Lower leg skin (tissue), 3 donors: ENCODE measurements at regions not wholly inside any gene's neighbourhood (a gene's known extent, or its start where the extent isn't known, plus 50 kb on each side); places are given as distances from the start of the nearest gene placed in this dataset.

ENCODE experiments used
- POLR2A ChIP-seq, 2 donors: fragments of 450-650 bp; IDR thresholded peaks; one replicate each; pipeline ENCODE4 v1.6.1; 2016 to 2017; ENCODE audit warnings: antibody characterized with exemption in 2 of 2, mild to moderate bottlenecking in 1 of 2, moderate library complexity in 1 of 2
- TF ChIP-seq, protein P1 (sequence below), 3 donors: fragments of 450-650 bp; IDR thresholded peaks; one replicate each; pipeline ENCODE4 v1.5.1; 2016; ENCODE audit warnings: antibody characterized with exemption in 3 of 3, mild to moderate bottlenecking in 3 of 3, moderate library complexity in 2 of 3

DNA sequence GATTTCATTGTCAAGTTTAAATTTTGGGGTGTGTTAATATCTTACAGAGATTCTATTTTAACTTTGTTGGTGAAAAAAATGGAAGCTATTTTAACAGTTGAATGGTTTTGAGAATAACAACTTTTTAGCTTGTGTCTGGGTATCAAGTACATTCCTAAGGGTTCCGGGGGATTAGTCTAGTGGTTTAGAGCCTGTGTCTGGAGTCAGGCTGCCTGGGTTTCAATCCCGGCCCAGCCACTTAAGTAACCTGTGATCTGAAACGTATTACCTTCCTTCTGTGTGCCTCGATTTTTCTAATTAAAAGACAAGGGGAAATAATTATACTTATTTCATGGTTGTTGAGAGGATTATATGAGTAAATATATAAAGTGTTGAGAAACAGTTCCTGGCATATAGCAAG is 288.6 kb upstream of the NR3C2 start:
- TF ChIP-seq, protein P1, sequence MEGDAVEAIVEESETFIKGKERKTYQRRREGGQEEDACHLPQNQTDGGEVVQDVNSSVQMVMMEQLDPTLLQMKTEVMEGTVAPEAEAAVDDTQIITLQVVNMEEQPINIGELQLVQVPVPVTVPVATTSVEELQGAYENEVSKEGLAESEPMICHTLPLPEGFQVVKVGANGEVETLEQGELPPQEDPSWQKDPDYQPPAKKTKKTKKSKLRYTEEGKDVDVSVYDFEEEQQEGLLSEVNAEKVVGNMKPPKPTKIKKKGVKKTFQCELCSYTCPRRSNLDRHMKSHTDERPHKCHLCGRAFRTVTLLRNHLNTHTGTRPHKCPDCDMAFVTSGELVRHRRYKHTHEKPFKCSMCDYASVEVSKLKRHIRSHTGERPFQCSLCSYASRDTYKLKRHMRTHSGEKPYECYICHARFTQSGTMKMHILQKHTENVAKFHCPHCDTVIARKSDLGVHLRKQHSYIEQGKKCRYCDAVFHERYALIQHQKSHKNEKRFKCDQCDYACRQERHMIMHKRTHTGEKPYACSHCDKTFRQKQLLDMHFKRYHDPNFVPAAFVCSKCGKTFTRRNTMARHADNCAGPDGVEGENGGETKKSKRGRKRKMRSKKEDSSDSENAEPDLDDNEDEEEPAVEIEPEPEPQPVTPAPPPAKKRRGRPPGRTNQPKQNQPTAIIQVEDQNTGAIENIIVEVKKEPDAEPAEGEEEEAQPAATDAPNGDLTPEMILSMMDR (IDR thresholded peaks at IDR 0.05), result no peak
- TF ChIP-seq POLR2A (IDR thresholded peaks at IDR 0.05), result no peak
